Embryonic facial prominence (tissue), 1 donor: ENCODE measurements at regions not wholly inside any gene's neighbourhood (a gene's known extent, or its start where the extent isn't known, plus 50 kb on each side); places are given as distances from the start of the nearest gene placed in this dataset.

ENCODE experiments used
- DNase-seq: peaks from one replicate; pipeline ENCODE4 v3.0.0-alpha.2; 2016; ENCODE audit errors: extremely low spot score

- no peak for DNase-seq
Observed at GRCh38 chr17:31715446-31715845, 143.6 kb downstream of the COPRS start.

GRCh38 chr17:31704483-31704882, 154.6 kb downstream of the COPRS start:
- no peak for DNase-seq

- DNase-seq, result no peak
Observed at GRCh38 chr17:31702041-31702440, 157.0 kb downstream of the COPRS start.

GRCh38 chr17:31700973-31701372, 158.1 kb downstream of the COPRS start:
- no peak for DNase-seq

GRCh38 chr17:31699886-31700285, 159.2 kb downstream of the COPRS start:
- no peak for DNase-seq

GRCh38 chr17:31699281-31699680, 159.8 kb downstream of the COPRS start:
- DNase-seq, result no peak

- no peak for DNase-seq
Observed at GRCh38 chr17:31698751-31699150, 160.3 kb downstream of the COPRS start.

- no peak for DNase-seq
Observed at GRCh38 chr17:31697838-31698237, 161.2 kb downstream of the COPRS start.

- no peak for DNase-seq
Observed at GRCh38 chr17:31696703-31697325, 162.2 kb downstream of the COPRS start.

- peak; percentile 48 for DNase-seq
Observed at GRCh38 chr17:31696184-31696602, 162.9 kb downstream of the COPRS start.

- DNase-seq, result no peak
Observed at GRCh38 chr17:31695456-31696090, 163.5 kb downstream of the COPRS start.

GRCh38 chr17:31693433-31694220, 165.4 kb downstream of the COPRS start:
- DNase-seq, result no peak

- DNase-seq, result no peak
Observed at GRCh38 chr17:31692632-31693031, 166.4 kb downstream of the COPRS start.

- no peak for DNase-seq
Observed at GRCh38 chr17:31692027-31692426, 167.0 kb downstream of the COPRS start.

GRCh38 chr17:31691251-31691905, 167.7 kb downstream of the COPRS start:
- DNase-seq, result no peak

GRCh38 chr17:31690151-31690551, 168.9 kb downstream of the COPRS start:
- no peak for DNase-seq

GRCh38 chr17:31688701-31689100, 170.3 kb downstream of the COPRS start:
- no peak for DNase-seq

- no peak for DNase-seq
Observed at GRCh38 chr17:31687505-31688126, 171.4 kb downstream of the COPRS start.

GRCh38 chr17:31686495-31686894, 172.5 kb downstream of the COPRS start:
- no peak for DNase-seq

GRCh38 chr17:31684901-31685300, 174.1 kb downstream of the COPRS start:
- no peak for DNase-seq

GRCh38 chr17:31680126-31680525, 178.9 kb downstream of the COPRS start:
- no peak for DNase-seq

GRCh38 chr17:31679667-31680066, 179.4 kb downstream of the COPRS start:
- no peak for DNase-seq
